NCI-H146 (cell line): ENCODE measurements at regions not wholly inside any gene's neighbourhood (a gene's known extent, or its start where the extent isn't known, plus 50 kb on each side); places are given as distances from the start of the nearest gene placed in this dataset.
"Not testable (repeated sequence)": the region's sequence is repeated elsewhere in the genome, so short reads cannot be mapped to it uniquely, and the experiment has no call there.

Source experiments
- DNase-seq: peaks from one replicate; lab custom pipeline; 2025; lab: John Stamatoyannopoulos, UW

GRCh38 chrX:10676235-10676957 is 56.0 kb upstream of the MID1 start:
- no peak for DNase-seq

DNA sequence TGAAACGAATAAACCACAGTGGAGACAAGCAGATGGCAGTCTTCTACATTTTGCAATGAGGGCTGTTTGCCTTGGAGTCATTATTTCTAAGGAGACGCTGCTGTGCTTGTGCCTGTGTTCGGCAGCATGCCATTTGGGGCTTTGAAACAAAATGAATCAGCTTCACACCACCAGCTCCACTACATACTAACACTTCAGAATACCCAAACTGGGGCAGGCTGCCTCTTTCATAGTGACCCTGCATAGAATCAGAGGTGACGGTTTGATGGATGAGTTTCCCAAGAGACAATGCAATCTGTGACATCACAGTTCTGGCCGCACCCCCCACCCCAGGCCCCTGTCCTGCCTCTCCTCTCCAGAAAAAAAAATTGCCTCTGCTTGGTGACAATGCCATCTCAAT is 57.1 kb upstream of the MID1 start:
- DNase-seq = peak; percentile 45

DNA sequence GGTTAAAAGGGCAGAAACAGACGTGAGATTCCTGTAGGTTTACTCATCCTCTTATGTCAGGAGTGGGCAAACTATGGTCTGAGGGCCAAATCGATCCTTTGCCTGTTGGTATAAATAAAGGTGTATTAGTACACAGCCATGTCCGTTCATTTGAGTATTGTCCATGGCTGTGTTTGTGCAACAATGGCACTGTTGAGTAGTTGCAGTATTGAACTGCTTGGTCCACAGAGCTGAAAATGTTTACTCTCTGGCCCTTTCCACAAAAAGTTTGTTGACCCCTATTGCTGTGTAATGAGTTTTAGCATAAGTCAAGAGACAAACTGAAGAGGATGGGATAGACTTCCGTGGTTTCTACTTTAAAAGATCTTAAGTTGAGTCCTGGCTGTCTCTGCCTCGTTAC is 59.0 kb upstream of the MID1 start:
- no peak for DNase-seq

DNA sequence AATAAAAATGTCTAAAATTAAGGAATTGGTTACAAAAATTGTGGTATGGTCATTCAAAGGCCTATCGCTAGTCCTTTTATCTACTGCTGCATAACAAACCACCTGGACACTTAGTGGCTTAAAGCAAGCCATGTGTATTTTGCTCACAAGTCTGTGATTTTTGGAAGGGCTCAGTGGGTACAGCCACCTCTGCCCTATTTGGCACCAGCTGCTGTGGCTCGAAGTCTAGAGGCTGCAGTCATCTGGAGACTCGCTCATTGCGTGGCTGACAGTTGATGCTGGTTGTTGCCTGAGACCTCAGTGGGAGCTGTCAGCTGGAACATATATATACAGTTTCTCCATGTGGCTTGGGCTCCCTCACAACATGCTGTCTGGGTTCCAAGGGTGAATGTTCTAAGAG is 60.8 kb upstream of the MID1 start:
- no peak for DNase-seq

GRCh38 chrX:10683631-10684030 is 63.2 kb upstream of the MID1 start:
- not testable (repeated sequence) for DNase-seq

DNA sequence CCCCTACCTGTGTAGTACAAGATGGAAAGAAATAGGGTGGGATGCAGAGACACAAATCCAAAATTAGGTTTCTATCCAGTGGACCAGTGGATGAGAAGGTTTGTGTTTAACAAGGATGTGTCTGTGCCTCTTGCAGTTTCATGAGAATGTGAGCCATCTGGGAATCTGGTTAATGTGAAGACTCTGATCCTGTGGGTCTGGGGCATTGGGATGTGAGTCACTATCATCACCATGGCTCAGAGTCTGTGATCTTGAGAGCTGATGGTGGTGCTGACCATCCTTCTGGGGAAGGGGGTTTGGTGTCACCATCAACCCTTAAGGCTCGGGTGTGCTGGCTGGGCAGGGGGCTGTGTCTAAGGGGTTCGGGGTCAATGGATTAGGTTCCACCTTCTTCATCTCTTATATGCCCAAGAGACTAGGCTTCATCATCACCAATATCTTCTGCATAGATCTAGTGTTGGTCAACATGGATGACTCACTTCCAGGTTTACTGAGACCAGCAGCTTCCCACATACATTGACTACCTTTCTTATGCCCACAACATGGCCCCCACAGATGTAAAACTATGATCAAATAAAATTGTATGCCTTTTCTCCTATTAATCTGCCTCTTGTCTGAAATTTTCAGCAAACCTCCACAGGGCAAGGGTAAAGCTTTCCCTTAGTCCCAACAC is 65.7 kb upstream of the MID1 start:
- no peak for DNase-seq

DNA sequence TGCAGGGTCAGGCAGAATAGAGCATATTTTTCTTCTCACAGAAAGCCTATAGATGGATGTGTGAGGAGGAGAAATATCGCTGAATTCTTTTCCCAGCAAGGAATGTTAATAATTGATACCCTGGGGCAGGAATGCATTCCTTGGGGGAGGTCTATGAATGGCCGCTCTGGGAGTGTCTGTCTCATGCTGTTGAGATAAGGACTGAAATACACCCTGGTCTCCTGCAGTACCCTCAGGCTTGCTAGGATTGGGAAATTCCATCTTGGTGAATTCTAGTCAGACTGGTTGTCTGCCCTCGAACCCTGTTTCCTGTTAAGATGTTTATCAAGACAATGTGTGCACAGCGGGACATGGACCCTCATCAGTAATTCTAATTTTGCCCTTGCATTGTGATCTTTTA is 71.4 kb upstream of the MID1 start:
- DNase-seq = not testable (repeated sequence)

- no peak for DNase-seq
Measured at GRCh38 chrX:10697616-10698317, 77.4 kb upstream of the MID1 start.

DNA sequence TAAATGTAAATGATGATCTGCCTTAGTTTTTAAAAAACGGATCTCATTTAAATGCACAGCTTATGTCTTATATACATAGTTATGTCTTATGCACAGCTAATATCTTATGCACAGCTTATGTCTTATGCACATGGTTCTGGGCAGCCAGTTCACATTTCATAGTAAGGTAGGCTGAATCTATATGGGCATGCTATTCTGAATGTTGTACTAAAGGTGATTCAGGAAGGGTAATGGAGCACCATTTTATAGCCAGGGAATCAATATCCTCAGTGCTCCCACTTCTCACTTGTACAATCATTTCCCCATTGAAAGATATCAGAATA is 77.9 kb upstream of the MID1 start:
- no peak for DNase-seq

DNA sequence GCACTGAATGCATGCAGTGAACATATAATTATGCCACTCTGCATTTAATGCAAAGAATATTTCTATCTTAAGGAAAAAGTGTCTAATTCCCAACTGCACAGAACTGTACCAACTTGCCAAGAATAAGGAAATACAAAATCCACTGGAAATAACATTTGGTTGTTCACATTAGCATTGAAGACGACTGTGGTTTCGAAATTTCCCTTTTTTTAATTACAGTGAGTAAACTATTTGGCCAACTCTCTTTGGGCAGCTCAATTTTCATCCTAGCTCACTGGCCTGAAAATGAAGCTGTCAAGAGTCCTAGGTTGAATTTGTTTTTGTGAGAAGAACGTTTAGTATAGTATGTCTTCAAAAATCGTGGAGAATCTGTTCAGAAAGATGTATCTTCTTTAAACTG is 81.6 kb upstream of the MID1 start:
- no peak for DNase-seq

DNA sequence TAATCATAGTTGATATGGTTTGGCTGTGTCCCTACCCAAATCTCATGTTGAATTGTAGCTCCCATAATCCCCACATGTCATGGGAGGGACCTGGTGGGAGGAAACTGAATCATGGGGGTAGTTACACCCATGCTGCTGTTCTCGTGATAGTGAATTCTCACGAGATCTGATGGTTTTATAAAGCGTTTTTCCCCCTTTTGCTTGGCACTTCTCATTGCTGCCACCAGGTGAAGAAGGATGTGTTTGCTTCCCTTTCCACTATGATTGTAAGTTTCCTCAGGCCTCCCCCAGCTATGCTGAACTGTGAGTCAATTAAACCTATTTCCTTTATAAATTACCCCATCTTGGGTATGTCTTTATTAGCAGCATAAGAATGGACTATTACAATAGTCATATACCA is 86.0 kb upstream of the MID1 start:
- DNase-seq = not testable (repeated sequence)

- DNase-seq = no peak
Measured at GRCh38 chrX:10707773-10708172, 87.4 kb upstream of the MID1 start.

- no peak for DNase-seq
Measured at GRCh38 chrX:10709276-10709675, 88.9 kb upstream of the MID1 start.

DNA sequence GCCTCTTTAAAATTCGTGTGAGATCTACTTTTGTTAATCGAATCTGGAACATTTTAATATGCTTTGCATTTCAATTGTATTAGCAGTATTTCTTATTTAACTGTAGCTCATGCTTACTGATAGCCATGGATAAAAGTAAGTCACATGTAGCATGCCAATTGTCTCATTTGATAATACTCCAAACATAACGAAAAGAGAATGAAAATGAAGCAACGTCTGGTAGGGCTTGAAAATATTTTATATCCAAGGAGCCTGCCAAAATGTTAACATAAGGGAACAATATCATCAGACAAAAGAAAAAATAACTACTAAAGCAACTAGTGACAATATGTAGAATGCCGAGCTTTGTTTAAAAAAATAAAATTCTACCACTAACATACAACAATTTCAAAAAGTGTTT is 94.1 kb upstream of the MID1 start:
- no peak for DNase-seq

DNA sequence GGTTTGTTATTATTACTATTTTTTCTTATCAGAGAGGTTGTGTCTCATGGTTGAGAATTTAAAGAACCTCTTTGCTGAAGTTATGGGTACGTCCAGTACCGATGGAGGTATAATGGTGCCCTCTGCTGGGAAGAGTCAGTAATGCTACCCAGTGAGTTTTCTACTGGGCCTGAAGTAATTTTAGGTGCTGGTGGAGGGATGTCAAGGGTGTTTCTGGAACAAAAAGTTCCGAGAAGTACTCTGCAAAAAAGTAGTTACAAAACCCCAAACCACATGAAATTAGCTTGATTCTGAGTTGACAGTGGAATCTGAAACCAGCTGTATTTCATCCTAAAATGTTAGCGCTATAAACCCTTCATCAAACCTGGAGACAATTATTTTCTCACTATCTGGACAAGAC is 102.5 kb upstream of the MID1 start:
- DNase-seq = peak; percentile 40

DNA sequence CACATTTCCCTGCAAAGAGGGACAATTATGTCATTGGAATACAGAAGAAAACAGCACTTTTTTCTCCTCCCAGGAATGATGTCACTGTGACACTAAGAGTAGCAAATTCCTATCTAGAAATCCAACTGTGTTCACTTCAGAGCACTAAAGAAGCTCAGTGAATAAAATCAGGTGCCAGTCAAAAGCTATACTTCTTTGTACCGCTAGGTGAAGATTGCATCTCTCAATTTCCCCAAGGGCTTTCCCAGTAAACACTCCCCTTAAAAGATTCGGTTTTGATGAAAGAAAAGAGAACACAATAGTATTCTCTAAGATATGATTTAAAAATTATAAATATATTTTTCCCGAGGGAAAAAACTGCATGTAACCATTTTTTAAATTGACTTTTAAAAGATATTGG is 104.7 kb upstream of the MID1 start:
- peak; percentile 2 for DNase-seq

DNA sequence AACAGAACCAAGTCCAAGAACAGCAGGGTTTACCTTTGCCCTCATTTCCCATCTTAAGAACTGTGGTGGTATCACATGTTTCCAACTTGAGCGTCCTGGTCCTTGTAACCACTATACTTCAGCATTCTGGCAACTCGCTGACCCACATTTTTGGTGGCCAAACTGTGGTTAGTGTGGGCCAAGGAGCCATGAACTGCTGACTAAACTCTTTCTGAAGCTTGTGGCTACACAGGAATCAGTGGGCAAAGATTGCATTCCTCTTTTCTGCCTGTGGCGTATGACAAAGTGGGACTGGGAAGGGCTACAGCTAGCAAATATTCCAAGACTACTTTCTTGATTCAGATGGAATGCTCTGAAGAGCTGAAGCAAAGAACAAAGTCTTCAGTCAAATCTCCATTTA is 106.3 kb upstream of the MID1 start:
- no peak for DNase-seq

GRCh38 chrX:10728806-10729389 is 108.5 kb upstream of the MID1 start:
- peak; percentile 30 for DNase-seq

DNA sequence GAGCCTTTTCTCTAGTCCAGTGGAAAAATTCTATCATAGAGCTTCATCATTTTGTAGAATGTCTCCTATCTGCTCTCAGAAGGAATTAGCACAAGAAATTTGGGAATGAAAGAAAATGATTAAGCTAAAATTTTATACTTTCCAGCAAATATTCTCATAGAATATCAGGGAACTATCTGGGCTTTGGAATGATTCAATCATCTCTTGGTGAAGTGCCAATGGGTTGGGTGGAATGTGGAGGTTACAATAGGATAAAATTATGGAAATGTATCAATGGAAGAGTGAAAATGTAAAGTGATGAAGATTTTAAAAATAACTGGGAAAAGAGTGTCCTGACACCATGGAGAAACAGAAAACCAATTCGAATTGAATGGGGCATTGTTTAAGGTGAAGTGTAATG is 119.0 kb upstream of the MID1 start:
- no peak for DNase-seq

DNA sequence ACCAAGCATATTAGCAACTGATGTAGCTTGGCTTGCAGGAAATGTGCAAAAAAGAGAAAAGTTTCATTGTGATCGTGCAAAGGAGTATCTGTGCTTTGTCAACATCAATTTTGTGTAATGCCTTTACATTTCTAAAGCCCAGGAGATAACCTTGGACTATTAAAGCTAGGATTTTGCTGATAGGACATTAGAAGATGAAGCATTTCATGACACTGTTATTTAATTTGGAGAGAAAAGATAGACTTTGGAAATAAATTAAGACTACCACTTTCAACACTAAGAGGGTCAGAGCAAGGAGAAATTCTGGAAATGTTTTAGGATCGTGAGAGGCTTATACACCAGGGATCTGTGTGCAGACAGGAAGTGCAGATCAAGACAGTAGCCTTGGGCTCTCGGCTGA is 120.6 kb upstream of the MID1 start:
- no peak for DNase-seq

DNA sequence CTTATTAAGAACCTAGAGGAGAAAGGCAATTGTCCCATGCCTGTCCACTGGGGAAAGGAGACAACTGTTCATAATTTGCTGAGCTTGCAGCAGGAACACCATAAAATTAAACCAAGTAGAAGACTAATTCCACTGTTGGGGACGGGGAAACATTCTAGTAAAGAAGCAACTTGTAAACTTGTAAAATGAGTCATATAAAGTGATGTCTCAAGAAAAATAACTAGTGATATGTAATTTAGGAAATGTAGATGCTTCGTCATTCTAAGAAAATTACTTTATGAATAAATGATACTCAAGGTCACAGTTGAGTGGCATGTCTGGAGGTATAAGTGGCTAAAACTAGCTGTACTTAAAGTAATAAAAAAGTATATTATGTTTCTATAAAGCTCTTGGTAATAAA is 121.2 kb upstream of the MID1 start:
- no peak for DNase-seq

GRCh38 chrX:10743476-10743875 is 123.1 kb upstream of the MID1 start:
- DNase-seq = no peak

DNA sequence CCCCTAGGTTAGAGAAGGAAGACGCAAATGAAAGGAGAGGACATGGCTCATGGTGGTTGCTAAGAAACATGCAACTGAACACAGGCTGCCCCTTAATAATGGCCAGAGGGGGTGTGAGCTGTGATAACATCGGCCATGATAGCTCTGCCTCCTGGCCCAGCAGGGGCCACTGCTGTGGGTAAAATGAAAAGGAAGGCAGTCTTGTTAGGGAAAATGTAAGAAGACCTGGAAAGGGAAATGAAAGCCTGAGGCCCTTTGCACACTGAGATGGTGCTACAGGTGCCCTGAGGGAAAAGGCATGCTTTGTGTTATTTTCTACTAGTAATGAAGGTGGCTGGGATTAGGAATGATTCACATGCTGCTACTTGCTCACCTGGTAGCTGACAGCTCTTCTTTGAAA is 123.6 kb upstream of the MID1 start:
- DNase-seq = peak; percentile 89
